ENCODE measurements at regions not wholly inside any gene's neighbourhood (a gene's known extent, or its start where the extent isn't known, plus 50 kb on each side); places are given as distances from the start of the nearest gene placed in this dataset.

GRCh38 chr7:85289279-85289678, 102.4 kb upstream of the SEMA3D start:
- ChIA-PET POLR2A (no interaction called here), CTCF (no interaction called here)
- Histone ChIP-seq H3K4me3 (no peak overlapping the region), H3K27ac (no peak overlapping the region), H3K4me1 (no peaks in the 10 kb centered on the region), H3K9me3 (no peaks in the 10 kb centered on the region), H3K4me2 (no peak overlapping the region)
- no peak for TF ChIP-seq RCOR1 (IDR thresholded peaks at IDR 0.05; ENCODE audit: low read depth, low read length)
- TF ChIP-seq HEYL (CRISPR knock-in tag; IDR thresholded peaks at IDR 0.05) = no peak
- TF ChIP-seq BHLHE40 (IDR thresholded peaks at IDR 0.05; ENCODE audit: low read depth, low read length) = no peak
- TF ChIP-seq TFCP2L1 (CRISPR knock-in tag; IDR thresholded peaks at IDR 0.05) = no peak
- no peak for TF ChIP-seq SMC3 (IDR thresholded peaks at IDR 0.05)
- no peak for TF ChIP-seq ZFP36 (IDR thresholded peaks at IDR 0.05; ENCODE audit: borderline replicate concordance, partially characterized antibody)
- TF ChIP-seq SREBF2 (IDR thresholded peaks at IDR 0.05) = no peak
- no peak for TF ChIP-seq HOXB5 (CRISPR knock-in tag; IDR thresholded peaks at IDR 0.05)
- no peak for TF ChIP-seq MAZ (IDR thresholded peaks at IDR 0.05; ENCODE audit: borderline replicate concordance, low read depth, low read length)
- TF ChIP-seq MYC (IDR thresholded peaks at IDR 0.05; ENCODE audit: borderline replicate concordance, low read length) = no peak
- no peak for TF ChIP-seq CBX8 (IDR thresholded peaks at IDR 0.05)
- no peak for TF ChIP-seq RAD21 (conservative IDR thresholded peaks at IDR 0.05 in 1 of 2, IDR thresholded peaks at IDR 0.05 in 1 of 2)
- TF ChIP-seq, protein P1, sequence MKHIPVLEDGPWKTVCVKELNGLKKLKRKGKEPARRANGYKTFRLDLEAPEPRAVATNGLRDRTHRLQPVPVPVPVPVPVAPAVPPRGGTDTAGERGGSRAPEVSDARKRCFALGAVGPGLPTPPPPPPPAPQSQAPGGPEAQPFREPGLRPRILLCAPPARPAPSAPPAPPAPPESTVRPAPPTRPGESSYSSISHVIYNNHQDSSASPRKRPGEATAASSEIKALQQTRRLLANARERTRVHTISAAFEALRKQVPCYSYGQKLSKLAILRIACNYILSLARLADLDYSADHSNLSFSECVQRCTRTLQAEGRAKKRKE (CRISPR knock-in tag; IDR thresholded peaks at IDR 0.05; ENCODE audit: low read depth) = no peak
- no peak for TF ChIP-seq FOSL2 (IDR thresholded peaks at IDR 0.05)
- TF ChIP-seq FOSL2 (CRISPR knock-in tag; IDR thresholded peaks at IDR 0.05) = no peak
- TF ChIP-seq HES2 (IDR thresholded peaks at IDR 0.05) = no peak
- no peak for TF ChIP-seq FOSB (CRISPR knock-in tag; IDR thresholded peaks at IDR 0.05)
- no peak for TF ChIP-seq JUN (IDR thresholded peaks at IDR 0.05)
- TF ChIP-seq HOXA7 (CRISPR knock-in tag; IDR thresholded peaks at IDR 0.05) = no peak
- TF ChIP-seq KDM5A (IDR thresholded peaks at IDR 0.05) = no peak
- TF ChIP-seq CHD2 (IDR thresholded peaks at IDR 0.05; ENCODE audit: low read length, partially characterized antibody) = no peak
- no peak for ATAC-seq
- no peak for DNase-seq (ENCODE audit: low read depth in 1 of 2, low spot score in 1 of 2)
- WGBS (ENCODE audit: missing lambda C conversion rate) = 4% methylated on average over 4 of the region's 4 CpGs
- FAIRE-seq = no peak

GRCh38 chr7:85287106-85287825, 100.4 kb upstream of the SEMA3D start:
- POLR2A ChIA-PET = no interaction called here
- H3K4me3 ChIP-seq = no peak overlapping the region
- CTCF ChIA-PET = no interaction called here
- ATAC-seq = no peak
- H3K4me1 ChIP-seq = no peaks in the 10 kb centered on the region
- 49% methylated on average over 4 of the region's 4 CpGs for WGBS (ENCODE audit: missing lambda C conversion rate)
- H3K27ac ChIP-seq = no peak overlapping the region
- no peaks in the 10 kb centered on the region for H3K9me3 ChIP-seq
- TF ChIP-seq TFCP2L1 (CRISPR knock-in tag; IDR thresholded peaks at IDR 0.05) (no peak), FOSB (CRISPR knock-in tag; IDR thresholded peaks at IDR 0.05) (no peak)
- no peak overlapping the region for H3K4me2 ChIP-seq
- no peak for DNase-seq (ENCODE audit: low read depth in 1 of 2, low spot score in 1 of 2)
- FAIRE-seq = no peak

- no peak overlapping the region for H3K27ac ChIP-seq
- ATAC-seq (no peak), FAIRE-seq (no peak), DNase-seq (ENCODE audit: low read depth in 1 of 2, low spot score in 1 of 2) (no peak)
- H3K4me1 ChIP-seq = no peaks in the 10 kb centered on the region
- TF ChIP-seq RFX5 (IDR thresholded peaks at IDR 0.05) = no peak
- no peak for TF ChIP-seq CHD4 (IDR thresholded peaks at IDR 0.05; ENCODE audit: borderline replicate concordance)
- no peak for TF ChIP-seq TFCP2L1 (CRISPR knock-in tag; IDR thresholded peaks at IDR 0.05)
- no peak for TF ChIP-seq MAFK (IDR thresholded peaks at IDR 0.05; ENCODE audit: partially characterized antibody)
- TF ChIP-seq EHF (CRISPR knock-in tag; IDR thresholded peaks at IDR 0.05) = no peak
- no peak overlapping the region for H3K4me2 ChIP-seq
- ChIA-PET CTCF (interaction anchor here (0.6 kb wide), 1 partner anchor 589 kb away, joined by 3 read pairs; no protein-coding TSS in a partner anchor), POLR2A (no interaction called here)
- no peaks in the 10 kb centered on the region for H3K9me3 ChIP-seq
- 7% methylated on average over 3 of the region's 3 CpGs for WGBS (ENCODE audit: missing lambda C conversion rate)
- H3K4me3 ChIP-seq = no peak overlapping the region
Observed at GRCh38 chr7:85286446-85286845, 99.6 kb upstream of the SEMA3D start.

All from A549 (cell line).